ENCODE measurements at regions not wholly inside any gene's neighbourhood (a gene's known extent, or its start where the extent isn't known, plus 50 kb on each side); places are given as distances from the start of the nearest gene placed in this dataset.

GRCh38 chr2:107354175-107354574, 468.2 kb upstream of the ST6GAL2 start:
- no peak for DNase-seq
- H2BK15ac ChIP-seq (ENCODE audit: low read depth, low read length) = no peak overlapping the region
- no peak overlapping the region for H3K56ac ChIP-seq (ENCODE audit: insufficient read length, low read depth, low read length)
- no peak overlapping the region for H3K27ac ChIP-seq (ENCODE audit: insufficient read length, low read depth, low read length)
- H3K9ac ChIP-seq (ENCODE audit: extremely low read depth, insufficient read length, low read length) = no peak overlapping the region
- H2BK12ac ChIP-seq (ENCODE audit: insufficient read length, low read depth, low read length) = no peak overlapping the region
- H3K9me3 ChIP-seq (ENCODE audit: control insufficient read depth, low read depth, low read length) = no peaks in the 10 kb centered on the region
- H3K4ac ChIP-seq (ENCODE audit: low read depth, low read length) = no peak overlapping the region
- Mint-ChIP-seq H3K4me3 (no peak overlapping the region), H3K27ac (no peak overlapping the region), H3K4me1 (no peaks in the 10 kb centered on the region), H3K36me3 (ENCODE audit: insufficient read depth in 1 of 3, low read depth in 3 of 3) (peaks cover 0 to 5% (median 0%) of the 10 kb centered on the region in 3 experiments; a peak in 2 of 7 replicates), H3K9me3 (peaks cover 0 to 2% of the 10 kb centered on the region in 2 experiments; a peak in 3 of 5 replicates), H3K27me3 (ENCODE audit: low read depth) (no peaks in the 10 kb centered on the region)
- H2AFZ ChIP-seq (ENCODE audit: low read length) = no peak overlapping the region
- no peak overlapping the region for H3K23ac ChIP-seq (ENCODE audit: insufficient read length, low read depth, low read length)
- no peaks in the 10 kb centered on the region for H4K20me1 ChIP-seq (ENCODE audit: control insufficient read depth, insufficient read depth, insufficient read length)
- H2BK120ac ChIP-seq (ENCODE audit: low read depth, low read length, poor library complexity, severe bottlenecking) = no peak overlapping the region
- no peak overlapping the region for H3K18ac ChIP-seq (ENCODE audit: insufficient read length, low read depth, low read length)
- no peak overlapping the region for H4K5ac ChIP-seq (ENCODE audit: insufficient read length, low read depth, low read length)
- no peak for TF ChIP-seq CTCF (conservative IDR thresholded peaks at IDR 0.05)
- no peak overlapping the region for H3T11ph ChIP-seq (ENCODE audit: low read length)
- no peak overlapping the region for H3K14ac ChIP-seq (ENCODE audit: insufficient read depth, low read length)
- H2BK5ac ChIP-seq (ENCODE audit: insufficient read length, low read length) = no peak overlapping the region
- no peak overlapping the region for H4K91ac ChIP-seq (ENCODE audit: insufficient read length, low read depth, low read length)
- no peak overlapping the region for H2AK5ac ChIP-seq (ENCODE audit: insufficient read length, low read length)
- no peak overlapping the region for H3K4me2 ChIP-seq (ENCODE audit: insufficient read depth, insufficient read length, low read length)
- no peaks in the 10 kb centered on the region for H3K27me3 ChIP-seq (ENCODE audit: insufficient read depth, low read length)
- H2BK20ac ChIP-seq (ENCODE audit: low read depth, low read length, poor library complexity, severe bottlenecking) = no peak overlapping the region
- H3K4me1 ChIP-seq (ENCODE audit: insufficient read depth, low read length) = no peaks in the 10 kb centered on the region
- no peaks in the 10 kb centered on the region for H3K79me2 ChIP-seq (ENCODE audit: insufficient read depth, low read length)
- H3K23me2 ChIP-seq (ENCODE audit: insufficient read length, low read depth, low read length, poor library complexity, severe bottlenecking) = no peaks in the 10 kb centered on the region
- WGBS (ENCODE audit: extremely low coverage, insufficient read length, low lambda C conversion rate) = no CpG with 5 or more reads among the region's 3 CpGs
- H3K79me1 ChIP-seq (ENCODE audit: insufficient read depth, low read depth, low read length, poor library complexity, severe bottlenecking) = no peaks in the 10 kb centered on the region
- H4K8ac ChIP-seq (replicated peaks; ENCODE audit: insufficient read length, low read depth, low read length) = no peak overlapping the region

All from H9 (cell line).